ENCODE measurements at regions not wholly inside any gene's neighbourhood (a gene's known extent, or its start where the extent isn't known, plus 50 kb on each side); places are given as distances from the start of the nearest gene placed in this dataset.
"Not testable (repeated sequence)": the region's sequence is repeated elsewhere in the genome, so short reads cannot be mapped to it uniquely, and the experiment has no call there.

DNA sequence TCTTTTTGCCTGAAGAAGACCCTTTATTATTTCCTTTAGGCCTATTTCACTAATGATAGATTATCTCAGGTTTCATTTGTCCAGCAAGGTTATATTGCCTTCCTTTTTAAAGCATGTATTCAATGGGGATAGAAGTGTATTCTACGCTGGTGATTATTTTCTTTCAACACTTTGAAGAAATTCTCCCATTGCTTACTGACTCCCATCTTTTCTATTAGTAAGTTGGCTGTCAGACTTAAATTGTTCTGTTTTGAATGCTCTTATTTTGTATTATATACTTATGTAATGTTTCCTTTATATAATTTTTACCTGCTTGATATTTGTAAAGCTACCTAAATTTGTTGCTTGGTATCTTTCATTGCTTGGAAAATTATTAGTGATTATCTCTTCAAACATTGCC, 445.1 kb upstream of the RASGRP1 start:
- TF ChIP-seq ZFP36 (IDR thresholded peaks at IDR 0.05; ENCODE audit: borderline replicate concordance, partially characterized antibody) (no peak), KDM1A (IDR thresholded peaks at IDR 0.05; ENCODE audit: low read depth) (no peak), EP300 (IDR thresholded peaks at IDR 0.05) (no peak), CHD2 (IDR thresholded peaks at IDR 0.05; ENCODE audit: low read length, partially characterized antibody) (no peak), NR3C1 (IDR thresholded peaks at IDR 0.05) (no peak)
- TF ChIP-seq, protein P1, sequence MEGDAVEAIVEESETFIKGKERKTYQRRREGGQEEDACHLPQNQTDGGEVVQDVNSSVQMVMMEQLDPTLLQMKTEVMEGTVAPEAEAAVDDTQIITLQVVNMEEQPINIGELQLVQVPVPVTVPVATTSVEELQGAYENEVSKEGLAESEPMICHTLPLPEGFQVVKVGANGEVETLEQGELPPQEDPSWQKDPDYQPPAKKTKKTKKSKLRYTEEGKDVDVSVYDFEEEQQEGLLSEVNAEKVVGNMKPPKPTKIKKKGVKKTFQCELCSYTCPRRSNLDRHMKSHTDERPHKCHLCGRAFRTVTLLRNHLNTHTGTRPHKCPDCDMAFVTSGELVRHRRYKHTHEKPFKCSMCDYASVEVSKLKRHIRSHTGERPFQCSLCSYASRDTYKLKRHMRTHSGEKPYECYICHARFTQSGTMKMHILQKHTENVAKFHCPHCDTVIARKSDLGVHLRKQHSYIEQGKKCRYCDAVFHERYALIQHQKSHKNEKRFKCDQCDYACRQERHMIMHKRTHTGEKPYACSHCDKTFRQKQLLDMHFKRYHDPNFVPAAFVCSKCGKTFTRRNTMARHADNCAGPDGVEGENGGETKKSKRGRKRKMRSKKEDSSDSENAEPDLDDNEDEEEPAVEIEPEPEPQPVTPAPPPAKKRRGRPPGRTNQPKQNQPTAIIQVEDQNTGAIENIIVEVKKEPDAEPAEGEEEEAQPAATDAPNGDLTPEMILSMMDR (IDR thresholded peaks at IDR 0.05) = no peak
- TF ChIP-seq, protein P2, sequence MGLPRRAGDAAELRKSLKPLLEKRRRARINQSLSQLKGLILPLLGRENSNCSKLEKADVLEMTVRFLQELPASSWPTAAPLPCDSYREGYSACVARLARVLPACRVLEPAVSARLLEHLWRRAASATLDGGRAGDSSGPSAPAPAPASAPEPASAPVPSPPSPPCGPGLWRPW (IDR thresholded peaks at IDR 0.05) = no peak

DNA sequence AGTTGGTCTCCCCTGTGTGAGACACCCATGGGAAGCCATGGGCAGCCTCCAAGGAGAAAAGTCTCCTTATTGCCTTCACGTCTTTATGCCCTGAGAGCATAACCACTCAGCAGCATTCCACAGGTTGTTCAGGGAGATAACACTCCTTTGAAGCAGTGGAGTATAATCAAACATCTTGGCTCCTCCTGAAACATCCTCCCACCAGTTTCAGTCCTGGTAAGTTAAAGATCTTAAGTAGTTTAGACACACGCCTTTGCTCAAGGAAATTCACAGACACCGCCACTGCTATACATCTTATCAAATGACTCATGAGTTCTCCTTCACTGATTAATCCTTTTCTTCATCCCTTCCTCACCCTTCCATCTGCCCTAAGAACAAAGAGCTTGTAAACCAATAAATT, 446.5 kb upstream of the RASGRP1 start:
- POLR2A ChIA-PET; FAIRE-seq; ATAC-seq; CTCF ChIA-PET; H3K4me2 ChIP-seq; DNase-seq (ENCODE audit: low read depth in 1 of 2, low spot score in 1 of 2); H3K27ac ChIP-seq; H3K4me3 ChIP-seq; H3K4me1 ChIP-seq: not testable (repeated sequence)
- H3K9me3 ChIP-seq = peaks cover 37% of the 10 kb centered on the region
- WGBS (ENCODE audit: missing lambda C conversion rate) = 82% methylated on average over 3 of the region's 3 CpGs

More for the DNA sequence above, 445.1 kb upstream of the RASGRP1 start:
- H3K4me2 ChIP-seq = no peak overlapping the region
- no peak for FAIRE-seq
- H3K27ac ChIP-seq = no peak overlapping the region
- H3K9me3 ChIP-seq = peaks cover 37% of the 10 kb centered on the region
- ATAC-seq = no peak
- CTCF ChIA-PET = no interaction called here
- no peak for DNase-seq (ENCODE audit: low read depth in 1 of 2, low spot score in 1 of 2)
- no peaks in the 10 kb centered on the region for H3K4me1 ChIP-seq
- POLR2A ChIA-PET = no interaction called here
- H3K4me3 ChIP-seq = no peak overlapping the region
- WGBS (ENCODE audit: missing lambda C conversion rate) = 24% methylated on average over 1 of the region's 1 CpG

DNA sequence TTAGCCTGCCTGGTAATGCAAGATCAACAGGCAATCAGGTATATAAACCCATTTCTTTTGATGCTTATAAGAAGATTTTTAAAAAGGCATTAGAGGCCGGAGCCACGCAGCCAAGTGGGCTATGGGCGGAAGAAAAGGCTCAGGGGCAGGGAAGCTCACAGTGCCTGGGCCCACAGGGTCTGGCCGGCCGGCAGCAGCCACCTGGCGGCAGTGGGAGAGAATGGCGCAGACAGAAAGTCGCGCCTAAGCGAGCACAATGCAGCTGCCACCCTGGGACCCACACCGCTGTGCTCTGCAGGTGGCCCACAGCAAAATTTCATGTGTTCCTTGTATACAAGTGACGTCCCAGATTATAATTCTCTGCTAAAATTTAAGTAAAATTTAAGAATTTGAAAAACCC, 448.6 kb upstream of the RASGRP1 start:
- FAIRE-seq (no peak), DNase-seq (ENCODE audit: low read depth in 1 of 2, low spot score in 1 of 2) (no peak), ATAC-seq (no peak)
- Histone ChIP-seq H3K27ac (no peak overlapping the region), H3K9me3 (peaks cover 27% of the 10 kb centered on the region), H3K4me1 (no peaks in the 10 kb centered on the region), H3K4me2 (no peak overlapping the region), H3K4me3 (no peak overlapping the region)
- POLR2A ChIA-PET = no interaction called here
- CTCF ChIA-PET = no interaction called here
- TF ChIP-seq RFX5 (IDR thresholded peaks at IDR 0.05) = no peak
- TF ChIP-seq BHLHE40 (IDR thresholded peaks at IDR 0.05; ENCODE audit: low read depth, low read length) = no peak
- no peak for TF ChIP-seq ZFP36 (IDR thresholded peaks at IDR 0.05; ENCODE audit: borderline replicate concordance, partially characterized antibody)
- no peak for TF ChIP-seq SREBF2 (IDR thresholded peaks at IDR 0.05)
- TF ChIP-seq, protein P3, sequence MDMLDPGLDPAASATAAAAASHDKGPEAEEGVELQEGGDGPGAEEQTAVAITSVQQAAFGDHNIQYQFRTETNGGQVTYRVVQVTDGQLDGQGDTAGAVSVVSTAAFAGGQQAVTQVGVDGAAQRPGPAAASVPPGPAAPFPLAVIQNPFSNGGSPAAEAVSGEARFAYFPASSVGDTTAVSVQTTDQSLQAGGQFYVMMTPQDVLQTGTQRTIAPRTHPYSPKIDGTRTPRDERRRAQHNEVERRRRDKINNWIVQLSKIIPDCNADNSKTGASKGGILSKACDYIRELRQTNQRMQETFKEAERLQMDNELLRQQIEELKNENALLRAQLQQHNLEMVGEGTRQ (IDR thresholded peaks at IDR 0.05) = no peak
- no peak for TF ChIP-seq POLR2AphosphoS2 (conservative IDR thresholded peaks at IDR 0.05; ENCODE audit: low read length)
- TF ChIP-seq HEYL (CRISPR knock-in tag; IDR thresholded peaks at IDR 0.05) = no peak
- TF ChIP-seq EHF (CRISPR knock-in tag; IDR thresholded peaks at IDR 0.05) = no peak
- TF ChIP-seq POLR2A (IDR thresholded peaks at IDR 0.05; ENCODE audit: low read length) = no peak
- no peak for TF ChIP-seq HOXB13 (CRISPR knock-in tag; IDR thresholded peaks at IDR 0.05; ENCODE audit: low read depth)
- TF ChIP-seq ZNF302 (CRISPR knock-in tag; IDR thresholded peaks at IDR 0.05) = no peak
- TF ChIP-seq ESRRA (IDR thresholded peaks at IDR 0.05; ENCODE audit: borderline replicate concordance, low read length) = no peak
- no peak for TF ChIP-seq ZSCAN20 (CRISPR knock-in tag; IDR thresholded peaks at IDR 0.05)
- TF ChIP-seq RARB (CRISPR knock-in tag; IDR thresholded peaks at IDR 0.05) = no peak
- WGBS (ENCODE audit: missing lambda C conversion rate) = 82% methylated on average over 11 of the region's 12 CpGs

DNA sequence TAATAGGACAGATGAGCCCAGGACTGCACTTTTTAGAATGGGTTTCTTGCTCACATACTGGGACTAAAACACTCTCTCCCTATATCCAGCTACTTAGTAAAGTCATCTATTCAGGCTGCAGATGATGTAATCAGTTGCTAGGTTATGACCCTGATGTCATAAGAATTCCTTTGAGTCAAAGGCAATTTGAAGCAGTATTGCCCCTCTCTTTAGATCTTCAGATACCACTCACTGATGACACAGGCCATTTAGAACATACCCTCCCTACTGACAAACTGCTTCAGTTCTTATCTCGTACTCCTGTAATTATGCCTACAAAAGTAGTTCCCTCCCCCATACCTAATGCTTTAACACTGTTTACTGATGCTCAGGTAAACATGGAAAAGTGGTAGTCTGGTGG, 450.1 kb upstream of the RASGRP1 start:
- Histone ChIP-seq H3K4me2 (no peak overlapping the region), H3K4me1 (no peaks in the 10 kb centered on the region), H3K27ac (no peak overlapping the region), H3K9me3 (peaks cover 16% of the 10 kb centered on the region), H3K4me3 (no peak overlapping the region)
- 63% methylated on average over 1 of the region's 1 CpG for WGBS (ENCODE audit: missing lambda C conversion rate)
- ATAC-seq (no peak), FAIRE-seq (no peak), DNase-seq (ENCODE audit: low read depth in 1 of 2, low spot score in 1 of 2) (no peak)
- ChIA-PET CTCF (no interaction called here), POLR2A (no interaction called here)
- TF ChIP-seq ZSCAN20 (CRISPR knock-in tag; IDR thresholded peaks at IDR 0.05) (no peak), TP53 (CRISPR knock-in tag; IDR thresholded peaks at IDR 0.05) (no peak), RARB (CRISPR knock-in tag; IDR thresholded peaks at IDR 0.05) (no peak), RCOR1 (IDR thresholded peaks at IDR 0.05; ENCODE audit: low read depth, low read length) (no peak), FOSL2 (IDR thresholded peaks at IDR 0.05) (no peak), FOSL2 (CRISPR knock-in tag; IDR thresholded peaks at IDR 0.05) (no peak), FOSB (CRISPR knock-in tag; IDR thresholded peaks at IDR 0.05) (no peak), MYC (IDR thresholded peaks at IDR 0.05; ENCODE audit: borderline replicate concordance, low read length) (no peak), MAFK (IDR thresholded peaks at IDR 0.05; ENCODE audit: partially characterized antibody) (no peak)
- TF ChIP-seq, protein P1 (IDR thresholded peaks at IDR 0.05) = no peak
- TF ChIP-seq, protein P4, sequence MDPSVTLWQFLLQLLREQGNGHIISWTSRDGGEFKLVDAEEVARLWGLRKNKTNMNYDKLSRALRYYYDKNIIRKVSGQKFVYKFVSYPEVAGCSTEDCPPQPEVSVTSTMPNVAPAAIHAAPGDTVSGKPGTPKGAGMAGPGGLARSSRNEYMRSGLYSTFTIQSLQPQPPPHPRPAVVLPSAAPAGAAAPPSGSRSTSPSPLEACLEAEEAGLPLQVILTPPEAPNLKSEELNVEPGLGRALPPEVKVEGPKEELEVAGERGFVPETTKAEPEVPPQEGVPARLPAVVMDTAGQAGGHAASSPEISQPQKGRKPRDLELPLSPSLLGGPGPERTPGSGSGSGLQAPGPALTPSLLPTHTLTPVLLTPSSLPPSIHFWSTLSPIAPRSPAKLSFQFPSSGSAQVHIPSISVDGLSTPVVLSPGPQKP (IDR thresholded peaks at IDR 0.05; ENCODE audit: low read depth, low read length) = no peak
- TF ChIP-seq, protein P2 (IDR thresholded peaks at IDR 0.05) = no peak

Measured in A549 (cell line).